Adrenal gland (tissue), 9 donors: ENCODE measurements at regions not wholly inside any gene's neighbourhood (a gene's known extent, or its start where the extent isn't known, plus 50 kb on each side); places are given as distances from the start of the nearest gene placed in this dataset.

Source experiments
- DNase-seq, 7 donors: peaks; one replicate each; pipeline ENCODE4 v3.0.0-alpha.2; 2019 to 2020
- H3K27ac ChIP-seq, 5 donors: fragments of 200-600 bp; sonication (generic) in 4 of 5; 1 replicate in 3 of 5; 2 replicates in 2 of 5; pipeline versions ENCODE4 v1.5.1 to v1.8.0; 2016 to 2020; ENCODE audit warnings: mild to moderate bottlenecking in 1 of 5
- H3K27me3 ChIP-seq: fragments of 200-600 bp; 2 replicates; pipeline ENCODE4 v1.8.0; 2021
- H3K36me3 ChIP-seq, 2 donors: fragments of 200-600 bp; replicated peaks in 1 of 2; 1 replicate in 1 of 2; 2 replicates in 1 of 2; pipeline versions ENCODE4 v1.5.1 to v1.8.0; 2018 to 2022
- H3K4me1 ChIP-seq, 2 donors: fragments of 200-600 bp; replicated peaks in 1 of 2; 1 replicate in 1 of 2; 2 replicates in 1 of 2; pipeline versions ENCODE4 v1.5.1 to v1.8.0; 2018 to 2021
- H3K4me3 ChIP-seq, 4 donors: fragments of 200-600 bp; sonication (generic) in 3 of 4; one replicate each; pipeline ENCODE4 v1.5.1; 2016 to 2018
- H3K9me3 ChIP-seq, 3 donors: fragments of 200-600 bp; sonication (generic) in 1 of 3; replicated peaks in 1 of 3; 1 replicate in 2 of 3; 2 replicates in 1 of 3; pipeline versions ENCODE4 v1.5.1 to v1.8.0; 2016 to 2021
- POLR2A ChIP-seq, 2 donors: fragments of 450-650 bp; IDR thresholded peaks; one replicate each; pipeline ENCODE4 v1.6.1; 2017; ENCODE audit warnings: antibody characterized with exemption in 2 of 2, mild to moderate bottlenecking in 2 of 2, moderate library complexity in 1 of 2
- whole genome bisulfite sequencing, 4 donors: extraction: QIAGEN DNeasy Blood & Tissue Kit in 2 of 4; methylation state at CpG; one replicate each; pipeline versions ENCODE4 v1.1.5 to v1.1.7; 2013 to 2017; 5-methylcytosine and 5-hydroxymethylcytosine counted together
- intact Hi-C, 2 donors: fragments of 100-400 bp; cut with DNase I; formaldehyde crosslinking; loops; one replicate each; pipeline versions ENCODE4 v1.14.1 to v1.15.0; 2022 to 2023
- TF ChIP-seq, protein P1 (sequence below), 6 experiments: fragments of 450-650 bp in 4 of 6; fragments of 200-600 bp in 2 of 6; sonication (generic) in 1 of 6; IDR thresholded peaks; 1 replicate in 5 of 6; 2 replicates in 1 of 6; pipeline versions ENCODE4 v1.5.1 to v1.8.0; 2016 to 2021; ENCODE audit warnings: antibody characterized with exemption in 6 of 6, mild to moderate bottlenecking in 2 of 6, moderate library complexity in 1 of 6
- donor health status: healthy with polysubstance abuse.
- donor health status: Bipolar disorder and iron deficiency.
- donor health status: DM: yes; HTN: yes; CAD: no.
- donor health status: DM: no; HTN: no; CAD: no.
- donor health status: DM: no; HTN: no; CAD: no.

DNA sequence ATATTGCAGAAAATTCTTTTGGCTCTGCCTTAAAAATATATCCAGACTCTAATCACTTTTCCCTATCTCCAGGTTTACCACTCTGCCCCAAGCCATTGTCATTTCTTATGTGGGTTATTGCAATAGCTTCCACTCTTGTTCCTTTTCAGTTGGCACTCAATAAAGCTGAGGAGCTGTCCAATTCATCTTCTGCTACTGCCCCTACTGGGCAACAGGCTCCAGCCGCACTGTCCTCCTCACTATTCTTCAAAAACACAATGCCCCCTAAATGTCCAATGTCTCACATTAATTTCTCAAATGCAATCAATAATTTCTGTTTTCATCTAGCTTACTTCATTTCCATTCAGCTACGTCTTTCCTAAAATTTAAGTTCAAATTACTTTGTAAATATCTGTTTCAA lies 1262.5 kb upstream of the CDH2 start:
- TF ChIP-seq, protein P1, sequence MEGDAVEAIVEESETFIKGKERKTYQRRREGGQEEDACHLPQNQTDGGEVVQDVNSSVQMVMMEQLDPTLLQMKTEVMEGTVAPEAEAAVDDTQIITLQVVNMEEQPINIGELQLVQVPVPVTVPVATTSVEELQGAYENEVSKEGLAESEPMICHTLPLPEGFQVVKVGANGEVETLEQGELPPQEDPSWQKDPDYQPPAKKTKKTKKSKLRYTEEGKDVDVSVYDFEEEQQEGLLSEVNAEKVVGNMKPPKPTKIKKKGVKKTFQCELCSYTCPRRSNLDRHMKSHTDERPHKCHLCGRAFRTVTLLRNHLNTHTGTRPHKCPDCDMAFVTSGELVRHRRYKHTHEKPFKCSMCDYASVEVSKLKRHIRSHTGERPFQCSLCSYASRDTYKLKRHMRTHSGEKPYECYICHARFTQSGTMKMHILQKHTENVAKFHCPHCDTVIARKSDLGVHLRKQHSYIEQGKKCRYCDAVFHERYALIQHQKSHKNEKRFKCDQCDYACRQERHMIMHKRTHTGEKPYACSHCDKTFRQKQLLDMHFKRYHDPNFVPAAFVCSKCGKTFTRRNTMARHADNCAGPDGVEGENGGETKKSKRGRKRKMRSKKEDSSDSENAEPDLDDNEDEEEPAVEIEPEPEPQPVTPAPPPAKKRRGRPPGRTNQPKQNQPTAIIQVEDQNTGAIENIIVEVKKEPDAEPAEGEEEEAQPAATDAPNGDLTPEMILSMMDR (IDR thresholded peaks at IDR 0.05), result no peak
- TF ChIP-seq POLR2A (IDR thresholded peaks at IDR 0.05), result no peak
- H3K9me3 ChIP-seq, result no peaks in the 10 kb centered on the region
- intact Hi-C loops, result no loop called here
- no peak overlapping the region for H3K4me3 ChIP-seq
- H3K4me1 ChIP-seq, result no peaks in the 10 kb centered on the region
- no peaks in the 10 kb centered on the region for H3K27me3 ChIP-seq
- DNase-seq, result no peak
- 66 to 85% (median 75%) methylated on average over 2 of the region's 2 CpGs for WGBS, 4 donors
- no peak overlapping the region for H3K27ac ChIP-seq
- no peaks in the 10 kb centered on the region for H3K36me3 ChIP-seq

DNA sequence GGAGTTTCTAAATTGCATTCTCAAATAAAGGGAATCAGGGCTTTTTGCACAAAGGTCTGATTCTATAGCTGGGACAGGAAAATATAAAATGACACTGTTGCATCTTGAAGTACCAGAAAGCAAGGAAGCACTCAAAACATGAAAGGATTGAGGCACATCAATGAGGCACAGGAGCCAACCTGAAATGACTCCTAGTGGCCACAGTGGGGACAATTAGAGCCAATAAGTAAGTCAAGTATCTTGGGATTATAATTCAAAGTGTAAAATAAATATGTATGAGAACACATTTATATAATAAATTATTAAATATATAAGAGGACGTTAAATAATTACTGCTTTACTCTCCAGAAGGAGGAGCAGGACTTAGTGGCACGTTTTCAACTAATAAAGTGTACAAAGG lies 1259.5 kb upstream of the CDH2 start:
- DNase-seq, result no peak
- Histone ChIP-seq H3K9me3 (peaks cover 0 to 6% (median 0%) of the 10 kb centered on the region in 3 donors), H3K27me3 (no peaks in the 10 kb centered on the region), H3K36me3 (no peaks in the 10 kb centered on the region), H3K4me1 (no peaks in the 10 kb centered on the region), H3K27ac (no peak overlapping the region), H3K4me3 (no peak overlapping the region)
- no peak for TF ChIP-seq POLR2A (IDR thresholded peaks at IDR 0.05)
- TF ChIP-seq, protein P1 (IDR thresholded peaks at IDR 0.05), result no peak
- 61 to 68% (median 65%) methylated on average over 2 of the region's 2 CpGs for WGBS, 4 donors
- intact Hi-C loops, result no loop called here

DNA sequence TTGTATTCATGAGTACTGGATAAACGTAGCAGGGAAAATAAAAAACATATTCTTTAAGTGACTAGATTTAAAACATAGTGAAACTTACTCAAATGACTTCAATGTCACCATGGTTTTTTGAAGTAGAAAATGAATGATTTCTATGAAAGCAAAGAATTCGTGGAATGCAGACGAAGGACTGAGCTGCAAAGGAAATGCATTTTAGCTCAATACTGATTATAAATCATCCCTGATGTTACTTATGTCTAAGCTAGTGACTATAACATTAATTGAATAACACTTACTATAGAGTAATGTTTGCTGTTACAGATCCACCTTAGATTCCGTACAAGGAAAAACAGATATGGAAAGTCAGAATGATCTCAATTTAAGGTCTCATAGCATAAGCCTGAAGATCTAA lies 1257.7 kb upstream of the CDH2 start:
- WGBS, 4 donors, result 29 to 33% (median 32%) methylated on average over 4 of the region's 4 CpGs
- H3K27me3 ChIP-seq, result no peaks in the 10 kb centered on the region
- peaks cover 0 to 6% (median 0%) of the 10 kb centered on the region in 3 donors for H3K9me3 ChIP-seq
- no peak overlapping the region for H3K27ac ChIP-seq
- no peak overlapping the region for H3K4me3 ChIP-seq
- no peak for TF ChIP-seq POLR2A (IDR thresholded peaks at IDR 0.05)
- TF ChIP-seq, protein P1 (IDR thresholded peaks at IDR 0.05), result no peak
- H3K36me3 ChIP-seq, result no peaks in the 10 kb centered on the region
- no peaks in the 10 kb centered on the region for H3K4me1 ChIP-seq
- DNase-seq, result no peak
- intact Hi-C loops, result no loop called here

DNA sequence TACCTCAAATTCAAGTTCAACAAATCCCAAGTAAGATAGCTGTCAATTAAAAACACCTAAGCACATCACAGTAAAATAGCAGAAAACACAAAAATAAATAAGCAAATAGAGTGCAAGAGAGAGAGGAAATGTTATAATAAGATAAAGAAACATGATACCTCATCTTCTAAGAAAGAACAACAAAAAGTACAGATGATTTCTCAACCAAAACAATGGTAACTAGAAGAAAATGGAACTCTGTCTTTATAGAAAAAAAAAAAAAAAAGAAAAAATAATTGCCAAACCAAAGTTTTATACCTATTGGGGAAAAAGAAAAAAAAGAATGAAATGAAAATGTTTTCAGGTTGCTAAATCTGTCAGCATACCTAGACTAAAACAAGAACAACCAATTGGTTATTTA lies 1253.5 kb upstream of the CDH2 start:
- H3K27ac ChIP-seq, result no peak overlapping the region
- DNase-seq, result no peak
- TF ChIP-seq, protein P1 (IDR thresholded peaks at IDR 0.05), result no peak
- TF ChIP-seq POLR2A (IDR thresholded peaks at IDR 0.05), result no peak
- H3K36me3 ChIP-seq, result no peaks in the 10 kb centered on the region
- intact Hi-C loops, result no loop called here
- H3K4me1 ChIP-seq, result no peaks in the 10 kb centered on the region
- H3K4me3 ChIP-seq, result no peak overlapping the region
- H3K27me3 ChIP-seq, result no peaks in the 10 kb centered on the region
- H3K9me3 ChIP-seq, result peaks cover 0 to 6% (median 0%) of the 10 kb centered on the region in 3 donors
